Stomach (tissue), 4 donors: ENCODE measurements at regions not wholly inside any gene's neighbourhood (a gene's known extent, or its start where the extent isn't known, plus 50 kb on each side); places are given as distances from the start of the nearest gene placed in this dataset.
"Not testable (repeated sequence)": the region's sequence is repeated elsewhere in the genome, so short reads cannot be mapped to it uniquely, and the experiment has no call there.

ENCODE experiments used
- EP300 ChIP-seq: sonication (generic); formaldehyde crosslinking; IDR thresholded peaks from one replicate; pipeline ENCODE4 v1.6.1; 2017; ENCODE audit warnings: antibody characterized with exemption
- POLR2A ChIP-seq, 4 donors: fragments of 450-650 bp; IDR thresholded peaks; one replicate each; pipeline ENCODE4 v1.6.1; 2016; ENCODE audit warnings: antibody characterized with exemption in 4 of 4, control low read depth in 2 of 4, mild to moderate bottlenecking in 1 of 4, moderate library complexity in 1 of 4
- POLR2AphosphoS5 ChIP-seq, 3 donors: sonication (generic); formaldehyde crosslinking; IDR thresholded peaks; one replicate each; pipeline ENCODE4 v1.6.1; 2016; ENCODE audit warnings: antibody characterized with exemption in 3 of 3
- TF ChIP-seq, protein P1 (sequence below), 7 experiments: fragments of 450-650 bp in 4 of 7; fragments of 200-600 bp in 3 of 7; sonication (generic) in 3 of 7; IDR thresholded peaks; one replicate each; pipeline ENCODE4 v1.5.1; 2016 to 2019; ENCODE audit warnings: antibody characterized with exemption in 7 of 7, control low read depth in 2 of 7, mild to moderate bottlenecking in 1 of 7

DNA sequence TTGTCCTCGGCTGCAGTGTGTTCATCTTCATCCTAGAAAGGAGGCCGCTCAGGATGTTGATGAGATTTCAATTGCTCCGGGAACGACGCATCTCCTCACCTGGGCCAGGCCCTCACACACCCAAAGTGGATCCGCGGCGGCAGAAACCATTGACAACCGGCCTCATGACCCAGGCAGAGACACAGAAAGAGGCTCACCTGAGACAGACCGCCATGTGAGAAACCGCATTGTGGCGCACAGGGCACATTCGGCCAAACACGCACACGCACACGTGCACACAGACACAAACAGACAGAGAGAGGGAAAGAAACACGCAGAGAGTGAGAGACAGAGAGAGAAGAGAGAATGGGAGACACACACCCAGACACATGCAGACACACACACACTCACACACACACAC lies 3879.3 kb downstream of the SRGAP2C start:
- TF ChIP-seq, protein P1, sequence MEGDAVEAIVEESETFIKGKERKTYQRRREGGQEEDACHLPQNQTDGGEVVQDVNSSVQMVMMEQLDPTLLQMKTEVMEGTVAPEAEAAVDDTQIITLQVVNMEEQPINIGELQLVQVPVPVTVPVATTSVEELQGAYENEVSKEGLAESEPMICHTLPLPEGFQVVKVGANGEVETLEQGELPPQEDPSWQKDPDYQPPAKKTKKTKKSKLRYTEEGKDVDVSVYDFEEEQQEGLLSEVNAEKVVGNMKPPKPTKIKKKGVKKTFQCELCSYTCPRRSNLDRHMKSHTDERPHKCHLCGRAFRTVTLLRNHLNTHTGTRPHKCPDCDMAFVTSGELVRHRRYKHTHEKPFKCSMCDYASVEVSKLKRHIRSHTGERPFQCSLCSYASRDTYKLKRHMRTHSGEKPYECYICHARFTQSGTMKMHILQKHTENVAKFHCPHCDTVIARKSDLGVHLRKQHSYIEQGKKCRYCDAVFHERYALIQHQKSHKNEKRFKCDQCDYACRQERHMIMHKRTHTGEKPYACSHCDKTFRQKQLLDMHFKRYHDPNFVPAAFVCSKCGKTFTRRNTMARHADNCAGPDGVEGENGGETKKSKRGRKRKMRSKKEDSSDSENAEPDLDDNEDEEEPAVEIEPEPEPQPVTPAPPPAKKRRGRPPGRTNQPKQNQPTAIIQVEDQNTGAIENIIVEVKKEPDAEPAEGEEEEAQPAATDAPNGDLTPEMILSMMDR (IDR thresholded peaks at IDR 0.05) = not testable (repeated sequence)
- not testable (repeated sequence) for TF ChIP-seq EP300; POLR2A (IDR thresholded peaks at IDR 0.05); POLR2AphosphoS5 (IDR thresholded peaks at IDR 0.05)
